Tongue (tissue), 1 donor: ENCODE measurements at regions not wholly inside any gene's neighbourhood (a gene's known extent, or its start where the extent isn't known, plus 50 kb on each side); places are given as distances from the start of the nearest gene placed in this dataset.

ENCODE experiments used
- DNase-seq: peaks from one replicate; pipeline ENCODE4 v3.0.0-alpha.2; 2015

DNA sequence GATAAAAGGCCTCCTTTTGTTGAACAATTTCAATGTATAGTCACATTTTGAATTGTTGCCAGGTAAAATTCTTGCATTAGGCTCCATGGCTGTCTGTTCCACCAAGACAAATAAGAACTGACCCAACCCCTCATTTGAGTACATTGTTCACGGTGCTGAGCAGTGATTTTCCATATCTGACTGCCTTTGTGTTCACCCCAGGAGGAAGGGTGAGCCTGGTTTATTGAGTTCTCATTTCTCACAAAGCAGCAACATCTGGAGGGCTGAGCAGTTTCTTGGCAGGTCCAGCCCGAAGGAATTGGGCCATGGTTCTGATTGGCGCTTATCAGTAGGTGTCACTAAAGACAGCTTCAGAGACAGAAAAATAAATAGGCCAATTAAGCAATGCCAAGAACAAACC lies 149.1 kb downstream of the BMP4 start:
- peak; percentile 49 for DNase-seq

DNA sequence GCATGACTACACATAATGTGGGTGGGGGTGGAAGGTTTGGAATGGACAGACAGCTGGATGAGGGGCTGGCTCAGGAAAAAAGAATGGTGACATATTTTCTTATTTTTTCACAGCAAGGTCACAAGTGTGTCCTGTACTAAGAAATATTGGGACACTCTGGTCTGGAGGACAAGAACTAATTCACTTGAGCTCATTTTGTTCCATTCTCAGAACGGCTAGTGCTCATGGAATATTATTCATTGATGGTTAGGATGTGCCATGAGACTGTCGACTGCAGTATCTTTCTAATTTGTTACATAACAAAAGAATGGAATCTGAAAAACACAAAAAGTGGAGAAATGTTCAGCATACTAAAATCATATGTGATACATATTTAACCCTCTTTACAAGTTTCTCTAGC lies 149.5 kb downstream of the BMP4 start:
- DNase-seq, result no peak

DNA sequence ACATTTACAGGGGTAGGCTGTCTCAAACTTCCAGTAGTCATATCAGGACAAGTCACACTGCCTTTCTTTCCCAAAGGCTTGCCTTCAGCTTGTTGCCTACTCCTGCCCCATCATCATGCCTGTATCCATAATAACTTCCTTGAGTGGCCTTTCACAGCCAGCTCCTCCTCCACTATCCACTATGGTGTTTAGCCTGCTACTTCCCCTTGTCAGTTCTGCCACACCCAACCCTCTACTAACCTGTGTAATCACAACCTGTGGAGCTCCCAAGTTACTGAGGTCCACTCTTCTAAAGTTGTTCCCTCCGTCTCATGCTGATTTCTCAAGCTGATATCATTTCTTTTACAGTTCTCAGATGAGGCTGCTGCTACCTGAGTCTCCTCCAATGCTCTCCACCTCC lies 159.9 kb downstream of the BMP4 start:
- no peak for DNase-seq

DNA sequence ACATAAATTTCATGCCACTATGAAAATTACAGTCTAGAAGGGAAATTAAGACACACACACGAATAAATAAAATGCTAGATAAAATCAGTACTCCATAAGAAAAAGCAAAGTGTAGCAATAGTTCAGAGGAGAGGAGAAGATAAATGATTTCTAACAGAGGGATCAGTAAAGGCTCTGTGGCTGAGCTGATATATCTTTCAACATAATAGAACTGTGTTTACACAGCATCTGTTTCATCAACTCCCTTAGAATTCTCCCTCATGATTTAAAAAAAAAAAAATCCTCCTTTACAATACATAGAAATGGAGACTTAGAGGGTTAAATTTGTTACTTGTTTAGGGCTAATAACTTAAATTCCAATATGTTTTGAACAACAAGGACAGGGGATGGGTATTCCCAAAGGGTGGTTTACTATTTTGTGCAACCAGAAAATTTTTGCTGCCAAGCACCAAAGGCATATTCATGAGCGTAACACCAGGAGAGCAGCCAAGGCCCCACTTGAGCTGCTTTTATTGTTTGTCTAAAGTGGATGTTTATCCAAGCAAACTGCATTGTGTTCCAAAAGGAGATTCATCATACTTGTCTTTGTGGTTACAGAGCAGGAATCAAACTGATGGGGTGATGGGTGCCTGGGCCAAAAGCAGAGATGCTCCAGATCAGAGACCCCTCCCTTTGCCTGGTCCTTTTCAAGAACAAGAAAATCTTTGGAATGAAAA lies 162.7 kb downstream of the BMP4 start:
- peak; percentile 43 for DNase-seq

DNA sequence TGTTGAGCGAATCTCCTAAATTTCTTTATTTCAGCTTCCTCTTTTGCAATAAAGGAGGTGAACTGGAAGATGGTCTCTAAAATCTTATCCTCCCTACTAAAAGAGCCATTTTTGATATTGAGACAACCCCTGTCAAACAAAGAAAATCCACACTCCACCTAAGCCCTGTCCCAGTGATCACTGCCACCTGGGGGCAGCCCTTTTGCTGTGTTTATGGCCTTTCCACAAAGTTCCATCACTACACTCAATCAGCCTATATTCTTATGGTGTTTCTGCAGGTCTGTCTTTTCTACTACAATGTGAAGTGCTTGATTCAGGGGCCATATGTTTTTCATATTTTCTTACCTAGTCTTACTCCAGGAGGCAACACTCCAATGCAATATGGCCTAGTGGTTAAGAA lies 163.7 kb downstream of the BMP4 start:
- DNase-seq, result no peak

DNA sequence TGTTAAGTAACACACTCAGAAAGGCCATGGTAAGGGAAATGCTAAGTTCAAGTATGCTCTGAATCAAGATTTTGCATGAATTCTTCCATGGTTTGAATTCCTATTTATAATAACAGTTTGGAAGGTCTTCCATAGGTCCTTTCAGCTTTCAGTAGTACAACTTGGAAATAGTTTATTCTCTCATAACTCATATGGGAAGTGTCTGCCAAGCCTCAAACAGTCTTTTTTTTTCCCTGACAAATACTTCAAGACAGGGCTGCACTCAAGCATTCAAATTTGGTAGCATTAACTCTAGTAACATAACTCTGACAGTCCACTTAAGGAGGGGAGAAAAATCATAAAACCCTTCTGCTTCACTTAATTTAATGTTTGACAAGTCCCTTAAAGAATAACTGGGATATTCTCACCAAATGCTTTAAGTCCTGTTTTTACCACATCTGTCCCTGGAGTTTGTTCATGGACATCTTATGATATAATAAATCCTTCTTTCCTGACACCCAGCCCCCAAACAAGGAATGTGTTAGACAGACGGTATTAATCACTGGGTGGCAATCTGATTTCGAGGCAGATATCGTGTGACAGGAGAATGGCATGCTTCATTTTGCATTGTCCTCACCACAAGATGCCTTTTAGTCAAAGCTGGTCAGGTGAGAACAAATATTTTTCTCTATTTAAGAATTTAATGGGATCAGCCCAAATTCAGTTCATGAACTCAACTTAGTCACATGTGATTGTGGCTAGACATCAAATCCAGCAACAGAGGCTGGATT lies 165.7 kb downstream of the BMP4 start:
- DNase-seq, result peak; percentile 64

DNA sequence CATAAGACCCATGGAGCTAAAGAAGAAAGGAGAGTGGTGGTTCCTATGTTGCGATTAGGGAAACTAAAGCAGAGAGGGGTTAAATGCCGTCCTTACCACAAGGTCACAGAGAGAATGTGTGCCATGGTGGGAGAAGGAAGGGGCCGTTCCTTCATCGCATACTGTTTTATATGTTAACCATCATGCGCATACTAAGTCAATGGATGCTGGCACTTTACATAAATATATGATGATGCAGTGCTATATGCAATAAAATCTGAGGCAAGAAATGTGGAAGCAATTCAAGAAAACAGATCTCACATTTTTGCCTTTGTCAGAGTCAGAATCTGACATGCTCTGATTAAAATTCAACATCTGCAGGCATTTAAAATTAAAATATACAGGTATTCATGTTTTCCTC lies 168.1 kb downstream of the BMP4 start:
- DNase-seq, result no peak

DNA sequence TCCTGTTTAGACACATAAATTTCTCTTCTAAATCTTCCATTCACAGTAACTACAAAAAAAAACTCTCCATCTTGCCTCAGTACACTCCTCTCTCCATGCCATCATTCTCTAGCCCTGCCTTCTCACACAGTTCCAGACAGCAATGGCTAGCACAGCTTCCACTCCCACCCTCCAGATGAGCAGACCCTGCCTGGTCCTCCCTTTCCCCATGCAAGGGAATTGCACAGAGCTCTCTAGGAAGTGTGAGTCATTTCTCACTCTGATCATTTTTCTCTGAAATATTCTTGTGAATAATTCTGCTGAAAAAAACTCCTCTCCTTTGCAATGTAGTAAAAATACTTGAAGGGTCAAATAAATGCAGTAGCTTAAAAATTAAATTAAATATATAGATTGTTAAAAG lies 170.6 kb downstream of the BMP4 start:
- DNase-seq, result no peak

DNA sequence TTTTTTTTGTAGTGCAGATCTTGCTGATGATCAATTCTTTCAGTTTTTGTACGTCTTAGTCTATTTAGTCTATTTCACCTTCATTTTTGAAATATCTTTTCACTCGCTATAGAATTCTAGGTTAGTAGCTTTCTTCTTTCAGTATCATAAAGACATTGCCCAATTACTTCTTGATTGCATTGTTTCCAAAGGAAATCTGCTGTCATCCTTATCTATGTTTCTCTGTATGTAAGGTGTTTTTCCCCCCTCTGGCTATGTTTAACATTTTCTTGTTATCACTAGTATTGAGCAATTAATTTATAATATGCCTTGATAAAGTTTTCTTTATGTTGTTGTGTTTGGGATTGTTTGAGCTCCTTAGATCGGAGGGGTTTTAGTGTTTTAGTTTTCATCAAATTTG lies 171.9 kb downstream of the BMP4 start:
- no peak for DNase-seq

DNA sequence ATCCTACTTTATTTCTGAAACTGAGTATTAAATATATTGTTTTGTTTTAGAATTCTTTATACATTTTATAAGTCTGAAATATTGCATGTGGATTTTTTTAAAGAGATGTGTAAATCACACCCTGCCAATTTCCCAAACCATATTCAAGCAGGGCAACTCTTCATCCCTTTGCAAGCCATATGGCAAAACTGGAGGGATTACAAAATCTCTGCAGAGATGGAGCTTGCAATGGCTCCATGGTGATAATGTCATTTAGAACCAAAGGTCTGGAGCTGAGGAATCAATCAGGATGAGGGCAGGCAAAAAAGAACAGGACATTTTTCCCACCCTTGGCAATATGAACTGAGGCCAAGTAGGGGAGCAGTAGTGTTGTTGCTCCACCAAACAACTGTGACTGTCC lies 173.4 kb downstream of the BMP4 start:
- no peak for DNase-seq

DNA sequence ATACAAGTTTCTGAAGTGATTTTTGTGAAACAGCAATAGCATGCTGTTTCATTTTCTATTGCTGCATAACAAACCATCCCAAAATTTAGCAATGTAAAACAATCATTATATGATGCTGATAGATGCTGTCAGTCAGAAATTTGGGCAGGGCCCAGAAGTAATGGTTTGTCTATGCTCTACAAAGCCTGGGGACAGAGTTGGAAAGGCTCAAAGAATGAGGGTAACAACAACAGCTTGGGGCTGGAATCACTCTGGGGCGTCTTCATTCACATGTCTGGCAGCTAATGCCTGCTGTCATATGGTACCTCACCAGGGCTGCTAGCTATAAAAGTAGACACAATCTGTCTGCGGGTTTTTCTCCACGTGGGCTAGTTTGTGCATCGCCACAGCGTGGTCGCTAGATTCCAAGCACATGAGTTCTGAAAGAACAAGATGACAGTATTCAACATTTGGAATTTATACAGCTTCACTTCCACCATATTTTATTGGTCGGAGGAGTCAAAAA lies 176.5 kb downstream of the BMP4 start:
- no peak for DNase-seq

DNA sequence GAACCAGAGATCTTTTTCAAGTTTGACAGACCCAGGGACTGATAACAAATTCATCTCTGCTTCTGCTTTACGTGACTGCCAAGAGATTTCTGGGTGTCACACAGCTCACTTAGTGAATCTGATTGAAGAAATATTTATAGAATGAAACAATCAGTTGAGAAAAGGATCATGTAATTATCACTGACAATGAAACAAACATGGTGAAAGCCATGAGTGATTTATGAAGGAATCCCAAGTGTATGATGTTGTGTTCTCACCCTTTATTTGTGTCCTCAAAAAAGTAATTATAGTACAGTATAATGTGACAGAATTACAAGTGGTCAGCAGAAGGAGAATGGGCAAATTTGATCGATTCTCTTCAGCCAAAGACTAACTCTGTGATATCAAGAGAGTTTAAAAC lies 177.3 kb downstream of the BMP4 start:
- DNase-seq, result no peak

DNA sequence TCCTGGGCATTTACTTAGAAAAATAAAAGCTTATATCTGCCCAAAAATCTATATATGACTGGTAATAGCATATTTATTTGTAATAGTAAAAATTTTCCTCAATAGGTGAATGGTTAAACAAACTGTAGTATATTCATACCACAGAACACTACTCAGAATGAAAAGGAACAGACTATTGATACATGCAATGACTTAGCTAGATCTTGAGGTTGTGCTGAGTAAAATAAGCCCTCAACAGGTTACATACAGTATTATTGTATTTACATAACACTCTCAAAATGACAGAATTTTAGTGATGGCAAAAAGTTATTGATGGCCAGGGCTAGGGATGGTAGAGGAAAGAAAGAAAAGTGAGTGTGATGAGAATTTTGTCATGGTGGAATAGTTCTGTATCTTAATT lies 178.4 kb downstream of the BMP4 start:
- DNase-seq, result no peak

DNA sequence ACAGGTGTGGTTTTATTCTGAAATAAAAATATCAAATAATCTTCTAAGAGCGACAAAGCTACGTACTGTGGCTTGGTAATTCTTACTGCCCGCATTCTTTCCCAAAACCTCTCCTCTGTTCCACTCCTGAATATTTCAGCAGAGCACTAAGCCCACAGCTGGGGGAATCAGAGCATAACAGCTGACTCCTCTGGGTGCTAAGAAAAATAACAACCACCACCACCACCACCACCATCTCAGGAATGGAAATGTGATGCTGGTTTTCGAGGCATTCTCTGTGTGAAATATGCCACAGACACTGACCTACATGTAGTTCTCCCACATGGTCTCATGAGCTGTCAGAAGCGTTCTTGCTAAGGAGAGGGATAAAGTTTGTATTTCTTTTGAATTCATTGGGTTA lies 183.7 kb downstream of the BMP4 start:
- peak; percentile 31 for DNase-seq

DNA sequence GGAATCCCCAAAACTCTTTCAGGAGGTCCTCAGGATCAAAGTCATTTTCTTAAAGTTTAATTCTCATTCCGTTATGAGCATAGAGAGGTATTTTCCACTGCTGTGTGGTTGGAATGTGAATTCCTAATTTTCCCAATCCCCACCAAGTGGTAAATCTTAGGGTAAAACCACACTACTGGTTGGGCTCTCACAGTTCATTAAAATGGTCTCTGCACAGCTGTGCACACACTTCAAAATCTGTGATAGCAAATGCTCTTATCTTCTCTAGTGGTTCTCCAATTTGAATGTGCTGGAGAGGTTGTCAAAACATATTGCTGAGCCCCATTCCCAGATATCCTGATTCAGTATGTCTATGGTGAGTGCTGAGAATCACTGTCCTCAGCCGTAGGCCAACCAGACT lies 189.1 kb downstream of the BMP4 start:
- DNase-seq, result no peak

DNA sequence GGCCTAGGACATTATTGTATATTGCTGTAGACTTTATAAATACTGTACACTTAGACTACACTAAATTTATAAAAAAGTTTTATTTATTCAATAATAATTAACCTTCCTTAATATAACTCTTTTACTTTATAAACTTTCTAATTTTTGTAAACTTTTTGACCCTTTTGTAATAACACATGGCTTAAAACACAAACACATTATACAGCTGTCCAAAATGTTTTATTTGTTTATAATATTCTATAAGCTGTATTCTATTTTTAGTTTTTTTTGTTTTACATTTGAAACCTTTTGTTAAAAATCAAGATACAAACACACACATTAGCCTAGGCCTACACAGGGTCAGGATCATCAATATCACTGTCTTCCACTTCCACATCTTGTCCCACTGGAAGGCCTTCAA lies 190.0 kb downstream of the BMP4 start:
- DNase-seq, result no peak

DNA sequence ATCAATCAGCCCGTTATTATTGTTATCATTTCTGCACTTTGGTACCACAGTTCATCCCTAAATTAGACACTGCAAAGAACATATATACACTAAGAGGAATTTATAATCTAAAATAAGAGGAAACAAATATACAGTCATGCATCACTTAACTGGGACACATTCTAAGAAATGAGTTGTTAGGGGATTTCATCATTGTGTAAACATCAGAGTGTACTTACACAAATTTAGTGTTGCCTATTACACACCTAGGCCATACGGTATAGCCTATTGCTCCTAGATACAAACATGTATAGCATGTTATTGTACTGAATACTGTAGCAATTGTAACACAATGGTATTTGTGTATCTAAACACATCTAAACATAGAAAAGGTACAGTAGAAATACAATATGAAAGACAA lies 190.5 kb downstream of the BMP4 start:
- DNase-seq, result no peak

DNA sequence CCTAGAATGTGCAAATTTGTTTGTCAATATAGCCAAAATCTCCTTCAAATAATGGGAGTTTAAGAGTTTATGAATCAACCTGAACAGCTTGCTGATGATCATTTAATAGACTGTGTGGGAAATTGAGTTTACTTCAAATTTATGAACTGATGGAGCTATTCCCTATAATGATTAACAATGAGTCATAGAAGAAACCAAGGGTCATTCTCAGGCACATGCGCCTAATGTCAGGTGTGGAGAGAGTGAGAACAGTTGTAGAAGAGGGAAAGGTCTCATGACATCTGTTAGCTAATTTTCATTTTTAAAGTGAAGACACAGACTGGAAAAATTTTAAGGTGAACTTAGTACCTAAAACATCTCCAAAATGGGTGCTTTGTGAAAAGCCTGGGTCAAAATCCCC lies 191.8 kb downstream of the BMP4 start:
- DNase-seq, result no peak

DNA sequence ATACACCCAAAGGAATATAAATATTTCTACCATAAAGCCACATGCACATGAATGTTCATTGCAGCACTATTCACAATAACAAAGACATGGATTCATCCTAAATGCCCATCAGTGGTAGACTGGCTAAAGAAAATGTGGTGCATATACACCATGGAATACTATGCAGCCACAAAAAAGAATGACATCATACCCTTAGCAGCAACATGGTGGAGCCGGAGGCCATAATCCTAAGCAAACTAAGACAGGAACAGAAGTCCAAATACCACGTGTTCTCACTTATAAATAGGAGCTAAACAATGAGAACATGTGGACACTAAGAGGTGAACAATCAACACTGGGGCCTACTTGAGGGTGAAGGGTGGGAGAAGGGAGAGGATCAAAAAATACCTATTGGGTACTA lies 198.5 kb downstream of the BMP4 start:
- DNase-seq, result no peak

DNA sequence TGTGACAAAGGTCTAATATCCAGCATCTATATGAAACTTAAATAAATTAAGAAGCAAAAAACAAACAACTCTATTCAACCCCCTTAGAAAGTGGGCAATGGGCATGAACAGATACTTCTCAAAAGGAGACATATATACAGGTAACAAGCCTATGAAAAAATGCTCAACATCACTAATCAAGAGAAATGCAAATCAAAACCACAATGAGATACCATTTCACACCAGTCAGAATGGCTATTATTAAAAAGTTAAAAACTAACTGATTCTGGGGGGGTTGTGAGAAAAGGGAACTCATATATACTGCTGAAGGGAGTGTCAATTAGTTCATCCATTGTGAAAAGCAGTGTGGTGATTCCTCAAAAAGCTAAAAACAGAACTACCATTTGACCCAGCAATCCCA lies 198.9 kb downstream of the BMP4 start:
- DNase-seq, result no peak

DNA sequence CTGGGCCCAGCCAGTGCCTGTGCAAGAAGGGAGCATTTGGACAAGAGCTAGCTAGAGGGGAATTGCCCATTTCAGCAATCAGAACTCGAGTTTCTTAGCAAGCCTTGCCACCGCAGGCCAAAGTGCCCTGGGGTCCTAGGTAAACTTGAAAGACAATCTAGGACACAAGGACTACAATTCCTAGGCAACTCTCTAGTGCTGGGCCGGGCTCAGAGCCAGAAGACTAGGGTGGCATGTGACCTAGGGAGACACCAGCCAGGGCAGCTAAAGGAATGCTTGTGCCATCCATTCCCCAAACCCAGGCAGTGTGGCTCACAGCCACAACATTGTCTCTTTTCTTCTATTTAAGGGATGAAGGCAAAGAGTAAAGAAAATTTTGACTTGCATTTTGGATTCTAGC lies 205.0 kb downstream of the BMP4 start:
- no peak for DNase-seq

DNA sequence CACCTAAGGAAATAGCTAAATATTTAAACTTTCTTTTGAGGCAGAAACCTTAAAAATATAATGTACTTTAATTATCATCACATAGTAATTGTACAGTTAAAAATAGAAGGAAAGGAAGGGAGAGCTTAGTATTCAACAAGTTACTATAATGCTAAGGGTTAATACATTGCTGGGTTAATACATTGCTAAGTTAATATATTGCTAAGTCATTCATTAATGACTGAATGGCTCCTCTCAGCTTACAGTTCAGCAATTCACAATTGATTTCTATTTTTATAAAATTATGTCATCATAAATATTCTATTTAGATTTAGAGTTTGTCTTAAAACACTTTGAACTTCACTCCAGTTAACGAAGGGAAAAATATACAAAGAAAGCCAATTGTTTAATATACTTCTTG lies 207.9 kb downstream of the BMP4 start:
- no peak for DNase-seq

DNA sequence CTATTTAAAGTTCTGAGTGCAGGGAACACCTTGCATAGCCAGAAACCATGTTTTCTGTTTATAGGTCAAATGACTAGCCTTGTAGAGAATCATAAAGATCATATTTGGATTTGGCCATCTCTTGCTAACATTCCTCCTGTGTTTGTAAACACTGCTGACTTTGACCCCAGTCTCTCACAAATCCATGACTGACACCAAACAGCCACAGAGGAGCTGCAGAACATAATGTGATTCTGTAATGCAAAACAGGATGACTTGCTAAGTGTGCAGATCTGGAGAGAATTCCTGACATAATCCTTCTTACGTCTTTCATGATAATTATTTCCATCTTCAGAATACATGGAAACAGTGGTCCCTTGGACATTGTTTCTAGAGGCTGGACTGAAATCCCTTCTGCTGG lies 211.8 kb downstream of the BMP4 start:
- peak; percentile 65 for DNase-seq

DNA sequence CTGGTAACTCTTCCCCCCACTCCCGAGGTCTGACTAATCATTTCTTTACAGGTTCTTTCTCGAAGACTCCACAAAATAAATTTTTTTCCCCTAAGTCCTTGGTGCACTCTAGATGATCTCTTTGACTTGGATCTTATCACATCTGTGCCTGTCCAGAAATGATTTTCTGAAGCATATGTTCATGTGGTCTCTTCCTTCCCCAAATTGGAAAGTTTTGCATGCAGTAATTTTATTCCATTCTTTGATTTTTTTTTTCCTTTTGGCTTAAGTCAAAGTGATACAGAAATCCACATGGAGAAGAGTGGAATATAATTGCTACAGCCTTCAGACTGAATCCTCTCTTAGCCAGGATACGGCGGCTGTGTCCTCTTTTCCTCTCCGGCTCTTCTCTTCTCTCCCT lies 213.3 kb downstream of the BMP4 start:
- peak; percentile 27 for DNase-seq
